Osteoblast (primary cell): ENCODE measurements at regions not wholly inside any gene's neighbourhood (a gene's known extent, or its start where the extent isn't known, plus 50 kb on each side); places are given as distances from the start of the nearest gene placed in this dataset.

ENCODE experiments used
- DNase-seq: peaks from one replicate; pipeline ENCODE4 v3.0.0; 2011; ENCODE audit warnings: low spot score, mixed read lengths; ENCODE audit not compliant: insufficient read length; ENCODE audit errors: missing footprints
- H2AFZ ChIP-seq: 2 replicates; pipeline ENCODE4 v1.6.0; 2011; ENCODE audit warnings: mild to moderate bottlenecking, low read length
- H3K27ac ChIP-seq: 2 replicates; pipeline ENCODE4 v1.5.1; 2011; ENCODE audit warnings: mild to moderate bottlenecking, low read depth, low read length, moderate library complexity
- H3K27me3 ChIP-seq: 2 replicates; pipeline ENCODE4 v1.6.0; 2012; ENCODE audit warnings: mild to moderate bottlenecking, control low read depth, inconsistent platforms, low read length, moderate library complexity; ENCODE audit not compliant: insufficient read depth
- H3K36me3 ChIP-seq: 2 replicates; pipeline ENCODE4 v1.5.1; 2011; ENCODE audit warnings: mild to moderate bottlenecking, low read length, control low read depth, moderate library complexity; ENCODE audit not compliant: insufficient read depth
- H3K4me1 ChIP-seq: 2 replicates; pipeline ENCODE4 v1.5.1; 2011; ENCODE audit warnings: mild to moderate bottlenecking, low read length, control low read depth, moderate library complexity; ENCODE audit not compliant: insufficient read depth
- H3K4me2 ChIP-seq: 2 replicates; pipeline ENCODE4 v1.6.0; 2011; ENCODE audit warnings: mild to moderate bottlenecking, low read length; ENCODE audit not compliant: insufficient read depth
- H3K4me3 ChIP-seq: fragments of 200-600 bp; sonication (generic); 3 replicates; pipeline ENCODE4 v1.5.1; 2012; ENCODE audit warnings: mild to moderate bottlenecking, low read length, inconsistent platforms; ENCODE audit not compliant: insufficient read depth
- H3K79me2 ChIP-seq: 2 replicates; pipeline ENCODE4 v1.6.0; 2012; ENCODE audit warnings: mild to moderate bottlenecking, low read length, control low read depth, inconsistent platforms; ENCODE audit not compliant: insufficient read depth
- H3K9me3 ChIP-seq: 2 replicates; pipeline ENCODE4 v1.5.1; 2011; ENCODE audit warnings: low read depth, low read length, control low read depth
- H4K20me1 ChIP-seq: 2 replicates; pipeline ENCODE4 v1.6.0; 2012; ENCODE audit warnings: mild to moderate bottlenecking, low read length, control low read depth; ENCODE audit not compliant: insufficient read depth
- TF ChIP-seq, protein P1 (sequence below): IDR thresholded peaks from 2 replicates; pipeline ENCODE4 v1.5.1; 2011; ENCODE audit warnings: mild to moderate bottlenecking, low read depth, low read length, moderate library complexity; ENCODE audit errors: extremely low read depth

GRCh38 chr22:49664371-49664881 is 163.2 kb downstream of the BRD1 start:
- H3K27ac ChIP-seq = no peak overlapping the region
- DNase-seq = peak; percentile 65
- no peaks in the 10 kb centered on the region for H3K27me3 ChIP-seq
- H3K9me3 ChIP-seq = no peaks in the 10 kb centered on the region
- no peaks in the 10 kb centered on the region for H3K4me1 ChIP-seq
- H3K36me3 ChIP-seq = no peaks in the 10 kb centered on the region
- TF ChIP-seq, protein P1, sequence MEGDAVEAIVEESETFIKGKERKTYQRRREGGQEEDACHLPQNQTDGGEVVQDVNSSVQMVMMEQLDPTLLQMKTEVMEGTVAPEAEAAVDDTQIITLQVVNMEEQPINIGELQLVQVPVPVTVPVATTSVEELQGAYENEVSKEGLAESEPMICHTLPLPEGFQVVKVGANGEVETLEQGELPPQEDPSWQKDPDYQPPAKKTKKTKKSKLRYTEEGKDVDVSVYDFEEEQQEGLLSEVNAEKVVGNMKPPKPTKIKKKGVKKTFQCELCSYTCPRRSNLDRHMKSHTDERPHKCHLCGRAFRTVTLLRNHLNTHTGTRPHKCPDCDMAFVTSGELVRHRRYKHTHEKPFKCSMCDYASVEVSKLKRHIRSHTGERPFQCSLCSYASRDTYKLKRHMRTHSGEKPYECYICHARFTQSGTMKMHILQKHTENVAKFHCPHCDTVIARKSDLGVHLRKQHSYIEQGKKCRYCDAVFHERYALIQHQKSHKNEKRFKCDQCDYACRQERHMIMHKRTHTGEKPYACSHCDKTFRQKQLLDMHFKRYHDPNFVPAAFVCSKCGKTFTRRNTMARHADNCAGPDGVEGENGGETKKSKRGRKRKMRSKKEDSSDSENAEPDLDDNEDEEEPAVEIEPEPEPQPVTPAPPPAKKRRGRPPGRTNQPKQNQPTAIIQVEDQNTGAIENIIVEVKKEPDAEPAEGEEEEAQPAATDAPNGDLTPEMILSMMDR = no peak
- no peak overlapping the region for H3K4me2 ChIP-seq
- H3K4me3 ChIP-seq = no peak overlapping the region
- H4K20me1 ChIP-seq = no peaks in the 10 kb centered on the region
- no peak overlapping the region for H2AFZ ChIP-seq
- H3K79me2 ChIP-seq = no peaks in the 10 kb centered on the region

DNA sequence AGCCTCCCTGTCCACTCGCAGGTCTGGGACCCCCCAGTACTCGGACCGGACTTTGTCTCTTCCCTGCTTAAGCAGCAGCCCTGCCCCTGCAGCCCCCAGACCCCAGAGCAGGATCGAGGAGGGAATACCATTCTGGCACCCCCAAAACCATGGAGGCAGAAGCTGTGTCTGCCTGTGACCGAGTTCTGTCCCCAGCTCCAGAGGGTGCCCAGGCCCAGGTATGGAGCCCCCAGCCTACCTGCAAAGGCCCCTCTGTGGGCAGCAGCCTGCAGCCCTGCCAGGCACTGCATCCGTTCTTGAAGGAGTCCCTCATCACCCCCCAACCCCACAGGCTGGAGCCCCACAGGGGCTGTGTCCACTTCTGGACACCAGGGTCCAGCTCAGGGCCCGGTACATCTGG is 163.8 kb downstream of the BRD1 start:
- H3K79me2 ChIP-seq = no peaks in the 10 kb centered on the region
- no peak overlapping the region for H2AFZ ChIP-seq
- no peak overlapping the region for H3K4me3 ChIP-seq
- no peak overlapping the region for H3K4me2 ChIP-seq
- H4K20me1 ChIP-seq = no peaks in the 10 kb centered on the region
- DNase-seq = peak; percentile 53
- TF ChIP-seq, protein P1 = no peak
- H3K4me1 ChIP-seq = no peaks in the 10 kb centered on the region
- no peaks in the 10 kb centered on the region for H3K27me3 ChIP-seq
- no peaks in the 10 kb centered on the region for H3K36me3 ChIP-seq
- no peak overlapping the region for H3K27ac ChIP-seq
- no peaks in the 10 kb centered on the region for H3K9me3 ChIP-seq

DNA sequence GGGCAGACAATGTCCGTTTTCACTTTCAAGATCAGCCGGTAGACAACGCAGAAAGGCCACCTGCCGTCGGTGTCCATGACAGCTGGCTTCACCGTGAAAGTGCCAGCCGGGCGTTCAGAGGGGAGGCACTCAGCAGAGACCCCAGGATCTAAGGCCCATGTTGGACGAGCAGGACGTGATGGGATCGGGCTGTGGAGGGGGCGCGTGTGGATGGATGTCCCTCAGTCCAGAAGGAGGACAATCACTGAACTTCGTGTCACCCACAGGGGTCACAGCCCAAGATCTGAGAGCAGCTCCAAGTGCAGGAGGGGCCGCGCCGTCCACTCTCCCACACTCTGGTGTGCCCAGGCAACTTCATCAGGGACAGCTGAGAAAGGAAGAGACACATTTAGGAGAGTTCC is 164.4 kb downstream of the BRD1 start:
- no peaks in the 10 kb centered on the region for H3K4me1 ChIP-seq
- H2AFZ ChIP-seq = no peak overlapping the region
- peak; percentile 58 for DNase-seq
- H3K4me3 ChIP-seq = no peak overlapping the region
- H3K27me3 ChIP-seq = no peaks in the 10 kb centered on the region
- TF ChIP-seq, protein P1 = no peak
- no peaks in the 10 kb centered on the region for H3K9me3 ChIP-seq
- H3K4me2 ChIP-seq = no peak overlapping the region
- H3K27ac ChIP-seq = no peak overlapping the region
- no peaks in the 10 kb centered on the region for H3K36me3 ChIP-seq
- H4K20me1 ChIP-seq = no peaks in the 10 kb centered on the region
- no peaks in the 10 kb centered on the region for H3K79me2 ChIP-seq

DNA sequence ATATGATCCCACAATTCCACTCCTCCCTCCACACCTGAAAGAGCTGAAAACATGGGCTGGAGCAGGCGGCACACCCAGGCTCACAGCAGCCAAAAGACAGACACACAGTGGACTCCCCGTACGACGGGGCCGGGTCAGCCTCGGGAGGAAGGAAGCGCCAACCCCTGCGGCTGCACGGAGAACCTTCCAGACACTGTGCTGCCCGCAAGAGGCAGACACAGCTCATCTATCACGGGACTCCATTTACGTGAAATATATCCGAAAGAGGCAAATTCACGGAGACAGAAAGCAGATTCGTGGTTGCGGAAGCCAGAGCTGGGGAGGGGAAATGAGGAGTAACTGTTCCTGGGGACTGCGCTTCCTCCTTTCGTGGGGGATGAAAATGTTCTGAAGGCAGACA is 165.0 kb downstream of the BRD1 start:
- Histone ChIP-seq H3K27ac (no peak overlapping the region), H3K36me3 (no peaks in the 10 kb centered on the region), H3K4me1 (no peaks in the 10 kb centered on the region), H3K9me3 (no peaks in the 10 kb centered on the region), H3K4me3 (no peak overlapping the region), H2AFZ (no peak overlapping the region), H3K4me2 (no peak overlapping the region), H4K20me1 (no peaks in the 10 kb centered on the region), H3K27me3 (no peaks in the 10 kb centered on the region), H3K79me2 (no peaks in the 10 kb centered on the region)
- TF ChIP-seq, protein P1 = no peak
- DNase-seq = peak; percentile 34
